Stimulated activated CD4-positive, alpha-beta T cell treated with anti-CD3 and anti-CD28 coated beads, Interleukin-2, amount 100 ng/mL, for 48 hours (primary cell): ENCODE measurements at regions not wholly inside any gene's neighbourhood (a gene's known extent, or its start where the extent isn't known, plus 50 kb on each side); places are given as distances from the start of the nearest gene placed in this dataset.
"Not testable (repeated sequence)": the region's sequence is repeated elsewhere in the genome, so short reads cannot be mapped to it uniquely, and the experiment has no call there.

Source experiments
- DNase-seq, 2 donors: peaks; one replicate each; pipeline ENCODE4 v3.0.0-alpha.2; 2020

DNA sequence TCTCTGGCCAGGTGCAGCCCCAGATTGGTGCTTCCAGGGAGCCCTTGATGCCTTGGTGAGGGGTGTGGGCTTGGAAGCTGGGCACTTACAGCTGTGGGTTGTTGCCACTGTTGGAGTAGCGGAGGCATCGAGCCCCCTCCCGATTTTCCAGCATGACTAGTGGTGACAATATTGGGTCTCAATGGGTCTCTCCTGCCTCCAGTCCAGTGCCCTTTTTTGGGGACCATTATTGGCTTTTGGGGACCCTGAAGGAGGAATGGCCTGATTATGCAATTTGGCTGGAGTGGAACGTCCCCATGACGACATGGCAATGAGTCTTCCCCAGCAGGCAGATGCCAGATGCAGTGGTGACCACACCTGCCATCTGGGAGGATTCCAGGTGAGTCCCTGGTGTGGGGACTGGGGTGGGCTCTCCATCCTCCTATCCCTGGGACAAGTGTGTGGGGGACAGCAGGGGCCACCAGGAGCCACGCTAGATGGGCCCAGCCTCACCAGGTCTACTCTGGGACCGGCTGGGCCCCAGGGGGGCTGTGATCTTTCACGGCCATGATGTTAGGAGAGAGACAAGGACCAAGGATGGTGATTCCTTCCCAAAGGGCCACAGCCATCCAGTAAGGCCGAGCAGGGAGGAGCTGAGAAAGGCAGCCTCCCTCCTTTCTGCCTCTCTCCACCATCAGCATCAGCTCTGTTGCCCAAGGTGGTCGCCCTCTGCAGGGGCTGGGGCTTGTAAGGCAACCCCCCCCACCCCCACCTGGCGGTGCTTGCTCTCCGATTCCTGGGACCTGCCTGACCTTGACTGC lies 196.8 kb downstream of the GOLGA6L6 start:
- no peak for DNase-seq

GRCh38 chr15:20343395-20344211 lies 198.0 kb downstream of the GOLGA6L6 start:
- DNase-seq, result not testable (repeated sequence)

DNA sequence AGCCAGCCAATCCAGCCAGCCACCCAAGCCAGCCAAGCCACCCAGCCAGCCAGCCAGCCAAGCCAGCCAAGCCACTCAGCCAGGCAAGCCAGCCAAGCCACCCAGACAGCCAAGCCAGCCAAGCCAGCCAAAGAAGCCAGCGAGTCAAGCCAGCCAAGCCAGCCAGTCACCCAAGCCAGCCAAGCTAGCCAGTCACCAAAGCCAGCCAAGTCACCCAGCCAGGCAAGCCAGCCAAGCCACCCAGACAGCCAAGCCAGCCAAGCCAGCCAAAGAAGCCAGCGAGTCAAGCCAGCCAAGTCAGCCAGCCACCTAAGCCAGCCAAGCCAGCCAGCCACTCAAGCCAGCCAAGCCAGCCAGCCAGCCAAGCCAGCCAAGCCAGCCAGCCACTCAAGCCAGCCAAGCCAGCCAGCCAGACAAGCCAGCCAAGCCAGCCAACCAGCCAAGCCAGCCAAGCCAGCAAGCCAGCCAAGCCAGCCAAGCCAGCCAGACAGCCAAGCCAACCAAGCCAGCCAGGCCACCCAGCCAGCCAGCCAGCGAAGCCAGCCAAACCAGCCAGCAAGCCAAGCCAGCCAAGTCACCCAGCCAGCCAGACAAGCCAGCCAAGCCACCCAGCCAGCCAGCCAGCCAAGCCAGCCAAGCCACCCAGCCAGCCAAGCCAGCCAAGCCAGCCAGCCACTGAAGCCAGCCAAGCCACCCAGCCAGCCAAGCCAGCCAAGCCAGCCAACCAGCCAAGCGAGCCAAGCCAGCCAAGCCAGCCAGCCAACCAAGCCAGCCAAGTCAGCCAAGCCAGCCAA lies 198.8 kb downstream of the GOLGA6L6 start:
- not testable (repeated sequence) for DNase-seq

DNA sequence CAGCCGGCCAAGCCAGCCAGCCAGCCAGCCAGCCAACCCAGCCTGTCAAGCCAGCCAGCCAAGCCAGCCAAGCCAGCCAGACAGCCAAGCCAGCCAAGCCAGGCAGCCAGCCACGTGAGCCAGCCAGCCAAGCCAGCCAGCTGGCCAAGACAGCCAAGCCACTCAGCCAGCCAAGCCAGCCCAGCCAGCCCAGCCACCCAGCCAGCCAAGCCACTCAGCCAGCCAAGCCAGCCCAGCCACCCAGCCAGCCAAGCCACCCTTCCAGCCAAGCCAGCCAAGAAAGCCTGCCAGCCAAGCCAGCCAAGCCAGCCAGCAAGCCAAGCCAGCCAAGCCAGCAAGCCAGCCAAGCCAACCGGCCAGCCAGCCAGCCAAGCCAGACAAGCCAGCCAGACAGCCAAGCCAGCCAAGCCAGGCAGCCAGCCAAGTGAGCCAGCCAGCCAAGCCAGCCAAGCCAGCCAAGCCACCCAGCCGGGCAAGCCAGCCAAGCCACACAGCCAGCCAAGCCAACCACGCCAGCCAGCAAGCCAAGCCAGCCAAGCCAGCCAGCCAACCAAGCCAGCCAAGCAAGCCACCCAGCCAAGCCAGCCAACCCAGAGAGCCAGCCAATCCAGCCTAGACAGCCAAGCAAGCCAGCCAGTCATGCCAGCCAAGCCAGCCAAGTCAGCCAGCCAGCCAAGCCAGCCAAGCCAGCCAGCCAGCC lies 199.5 kb downstream of the GOLGA6L6 start:
- no peak for DNase-seq

GRCh38 chr15:20340931-20341661 lies 200.5 kb downstream of the GOLGA6L6 start:
- DNase-seq, result no peak

- no peak for DNase-seq
Measured at GRCh38 chr15:20340331-20340811, 201.2 kb downstream of the GOLGA6L6 start.

DNA sequence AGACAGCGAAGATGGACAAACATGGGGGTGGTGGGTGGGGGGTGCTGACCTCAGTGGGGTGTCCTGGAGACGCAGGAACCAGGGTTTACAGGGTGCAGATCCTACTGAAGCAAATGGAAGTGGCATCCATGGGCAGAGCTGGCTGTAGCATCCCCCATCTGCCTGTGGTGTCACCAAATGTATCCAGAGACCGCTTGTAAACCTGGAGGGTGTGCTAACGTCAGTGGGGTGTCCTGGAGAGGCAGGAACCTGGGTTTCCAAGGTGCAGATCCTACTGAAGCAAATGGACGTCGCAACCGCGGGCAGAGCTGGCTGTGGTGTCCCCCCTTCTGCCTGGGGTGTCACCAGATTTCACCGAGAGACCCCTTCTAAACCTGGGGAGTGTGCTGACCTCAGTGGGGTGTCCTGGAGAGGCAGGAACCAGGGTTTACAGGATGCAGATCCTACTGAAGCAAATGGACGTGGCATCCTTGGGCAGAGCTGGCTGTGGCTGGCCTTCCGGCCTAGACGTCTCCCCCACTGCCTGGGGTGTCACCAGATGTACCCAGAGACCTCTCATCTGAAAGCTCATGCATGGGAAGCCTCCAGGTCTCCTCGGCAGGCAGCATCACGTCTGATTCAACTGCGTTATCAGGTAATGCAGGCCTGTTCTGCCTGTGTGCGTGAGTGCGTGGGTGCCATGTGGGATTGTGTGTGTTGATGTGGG lies 202.4 kb downstream of the GOLGA6L6 start:
- DNase-seq, result not testable (repeated sequence)

DNA sequence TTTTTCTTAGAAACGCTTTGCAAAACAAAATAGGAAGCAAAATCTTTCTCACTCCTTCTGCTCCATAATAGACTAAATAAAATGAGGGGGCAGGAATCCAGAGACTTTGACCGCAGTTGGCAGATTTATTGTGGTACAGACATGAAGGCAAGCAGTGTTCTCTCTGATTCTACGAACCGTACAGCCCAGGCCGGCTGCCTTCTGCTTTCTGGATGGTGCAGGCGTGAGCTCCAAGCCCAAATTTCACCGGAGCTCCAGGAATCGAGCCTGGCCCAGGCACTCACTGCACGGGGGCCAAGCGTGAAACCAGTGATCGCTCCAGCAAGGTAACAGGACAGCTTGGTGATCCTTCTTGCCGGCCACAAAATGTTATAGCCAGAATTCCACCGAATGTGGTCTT lies 202.9 kb downstream of the GOLGA6L6 start:
- not testable (repeated sequence) for DNase-seq

- not testable (repeated sequence) for DNase-seq
Measured at GRCh38 chr15:20337238-20337637, 204.4 kb downstream of the GOLGA6L6 start.

- DNase-seq, result not testable (repeated sequence)
Measured at GRCh38 chr15:20334451-20334850, 207.1 kb downstream of the GOLGA6L6 start.

GRCh38 chr15:20325751-20326150 lies 215.8 kb downstream of the GOLGA6L6 start:
- DNase-seq, result not testable (repeated sequence)

GRCh38 chr15:20317132-20317531 lies 224.5 kb downstream of the GOLGA6L6 start:
- DNase-seq, result not testable (repeated sequence)

DNA sequence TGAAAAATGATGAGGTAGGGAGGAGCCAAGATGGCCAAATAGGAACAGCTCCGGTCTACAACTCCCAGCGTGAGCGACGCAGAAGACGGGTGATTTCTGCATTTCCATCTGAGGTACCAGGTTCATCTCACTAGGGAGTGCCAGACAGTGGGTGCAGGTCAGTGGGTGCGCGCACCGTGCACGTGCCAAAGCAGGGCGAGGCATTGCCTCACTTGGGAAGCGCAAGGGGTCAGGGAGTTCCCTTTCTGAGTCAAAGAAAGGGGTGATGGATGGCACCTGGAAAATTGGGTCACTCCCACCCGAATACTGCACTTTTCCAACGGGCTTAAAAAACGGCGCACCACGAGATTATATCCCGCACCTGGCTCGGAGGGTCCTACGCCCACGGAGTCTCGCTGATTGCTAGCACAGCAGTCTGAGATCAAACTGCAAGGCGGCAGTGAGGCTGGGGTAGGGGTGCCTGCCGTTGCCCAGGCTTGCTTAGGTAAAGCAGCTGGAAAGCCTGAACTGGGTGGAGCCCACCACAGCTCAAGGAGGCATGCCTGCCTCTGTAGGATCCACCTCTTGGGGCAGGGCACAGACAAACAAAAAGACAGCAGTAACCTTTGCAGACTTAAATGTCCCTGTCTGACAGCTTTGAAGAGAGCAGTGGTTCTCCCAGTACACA lies 230.5 kb downstream of the GOLGA6L6 start:
- not testable (repeated sequence) for DNase-seq

GRCh38 chr15:20310603-20311002 lies 231.0 kb downstream of the GOLGA6L6 start:
- DNase-seq, result no peak

DNA sequence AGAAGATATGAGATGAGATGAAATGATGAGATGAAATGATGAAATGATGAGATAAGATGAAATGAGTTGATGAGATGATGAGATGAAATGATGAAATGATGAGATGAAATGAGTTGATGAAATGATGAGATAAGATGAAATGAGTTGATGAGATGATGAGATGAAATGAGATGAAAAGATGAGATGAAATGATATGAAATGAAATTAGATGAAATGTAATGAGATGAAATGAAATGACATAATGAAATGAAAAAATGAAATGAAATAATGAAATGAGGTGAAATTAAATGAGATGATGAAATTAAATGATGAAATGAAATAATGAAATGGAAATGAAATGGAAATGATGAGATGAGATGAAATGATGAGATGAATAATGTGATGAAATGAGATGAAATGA lies 231.6 kb downstream of the GOLGA6L6 start:
- DNase-seq, result not testable (repeated sequence)

GRCh38 chr15:20309395-20309794 lies 232.2 kb downstream of the GOLGA6L6 start:
- DNase-seq, result not testable (repeated sequence)

- DNase-seq, result not testable (repeated sequence)
Measured at GRCh38 chr15:20308027-20308690, 233.4 kb downstream of the GOLGA6L6 start.

GRCh38 chr15:20307137-20307536 lies 234.5 kb downstream of the GOLGA6L6 start:
- DNase-seq, result not testable (repeated sequence)

DNA sequence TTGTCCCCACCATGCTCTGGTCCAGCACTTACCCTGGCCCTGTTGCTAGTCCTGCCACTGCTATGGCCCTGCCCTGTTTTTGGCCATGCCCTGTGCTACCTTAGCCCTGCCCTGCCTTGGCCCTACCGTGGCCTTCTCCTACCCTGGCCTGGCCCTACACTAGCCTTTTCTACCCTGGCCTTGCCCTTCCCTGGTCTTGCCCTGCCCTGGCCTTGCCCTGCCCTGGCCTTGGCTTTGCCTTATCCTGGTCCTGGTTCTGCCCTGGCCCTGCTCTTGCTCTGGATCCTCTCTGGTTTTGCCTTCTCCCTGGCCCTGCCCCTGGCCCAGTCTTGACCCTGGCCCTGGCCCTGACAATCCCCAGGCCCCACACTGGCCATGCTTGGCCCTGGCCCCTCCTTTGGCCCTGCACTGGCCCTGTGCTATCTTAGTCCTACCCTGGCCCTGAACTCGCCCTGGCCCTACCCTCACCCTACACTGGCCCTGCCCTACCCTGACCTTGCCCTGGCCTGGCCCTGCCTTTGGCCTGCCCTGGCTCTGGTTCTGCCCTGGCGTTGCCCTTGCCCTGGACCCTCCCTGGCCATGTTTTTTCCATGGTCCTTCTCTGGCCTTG lies 235.0 kb downstream of the GOLGA6L6 start:
- DNase-seq, result not testable (repeated sequence)
